DOHH2 (cell line): ENCODE measurements at regions not wholly inside any gene's neighbourhood (a gene's known extent, or its start where the extent isn't known, plus 50 kb on each side); places are given as distances from the start of the nearest gene placed in this dataset.

Experiments used
- H3F3A ChIP-seq: fragments of 200-600 bp; sonication (generic), shearing (Covaris generic); 2 replicates; pipeline ENCODE4 v1.6.0; 2016; ENCODE audit warnings: antibody characterized with exemption, mild to moderate bottlenecking; ENCODE audit not compliant: control insufficient read depth, insufficient read depth
- H3K27ac ChIP-seq: fragments of 200-600 bp; sonication (generic); 2 replicates; pipeline ENCODE4 v1.5.1; 2014; ENCODE audit warnings: low read depth, mild to moderate bottlenecking, low read length, moderate library complexity
- H3K27me3 ChIP-seq: fragments of 200-600 bp; sonication (generic); 2 replicates; pipeline ENCODE4 v1.6.1; 2014; ENCODE audit warnings: mild to moderate bottlenecking, low read length, mixed read lengths; ENCODE audit not compliant: control insufficient read depth
- H3K36me3 ChIP-seq: fragments of 200-600 bp; sonication (generic); 2 replicates; pipeline ENCODE4 v1.6.1; 2014; ENCODE audit warnings: mild to moderate bottlenecking, low read length, moderate library complexity, mixed read lengths; ENCODE audit not compliant: control insufficient read depth
- H3K4me1 ChIP-seq: fragments of 200-600 bp; sonication (generic); 2 replicates; pipeline ENCODE4 v1.6.1; 2014; ENCODE audit warnings: mild to moderate bottlenecking, low read length, mixed read lengths; ENCODE audit not compliant: control insufficient read depth
- H3K4me2 ChIP-seq: fragments of 200-600 bp; sonication (generic); 2 replicates; pipeline ENCODE4 v1.6.0; 2014; ENCODE audit warnings: mild to moderate bottlenecking, low read length, moderate library complexity
- H3K4me3 ChIP-seq: fragments of 200-600 bp; sonication (generic); 2 replicates; pipeline ENCODE4 v1.5.1; 2014; ENCODE audit warnings: mild to moderate bottlenecking, low read length, mixed read lengths
- H3K79me2 ChIP-seq: fragments of 200-600 bp; sonication (generic); 2 replicates; pipeline ENCODE4 v1.6.1; 2014; ENCODE audit warnings: mild to moderate bottlenecking, low read length, mixed read lengths; ENCODE audit not compliant: control insufficient read depth
- H3K9me2 ChIP-seq: fragments of 200-600 bp; sonication (generic); replicated peaks from 2 replicates; pipeline ENCODE4 v1.6.1; 2014; ENCODE audit warnings: mild to moderate bottlenecking, low read length, mixed read lengths; ENCODE audit not compliant: control insufficient read depth
- H3K9me3 ChIP-seq: fragments of 200-600 bp; sonication (generic); 2 replicates; pipeline ENCODE4 v1.6.1; 2014; ENCODE audit warnings: antibody characterized with exemption, low read length, mixed read lengths; ENCODE audit not compliant: control insufficient read depth, insufficient read depth
- H4K20me1 ChIP-seq: fragments of 200-600 bp; sonication (generic); 2 replicates; pipeline ENCODE4 v1.6.0; 2014; ENCODE audit warnings: low read depth, mild to moderate bottlenecking, antibody characterized with exemption, low read length, moderate library complexity; ENCODE audit not compliant: control insufficient read depth, insufficient read depth
- EZH2phosphoT487 ChIP-seq: fragments of 200-600 bp; sonication (generic); IDR thresholded peaks from 2 replicates; pipeline ENCODE4 v1.6.1; 2017; ENCODE audit warnings: borderline replicate concordance, mild to moderate bottlenecking, antibody characterized with exemption, low read length, moderate library complexity, mixed read lengths
- TF ChIP-seq, protein P1 (sequence below): fragments of 200-600 bp; sonication (generic); IDR thresholded peaks from one replicate; pipeline ENCODE4 v1.5.1; 2014; ENCODE audit warnings: antibody characterized with exemption, mild to moderate bottlenecking, low read depth, low read length; ENCODE audit not compliant: poor library complexity, severe bottlenecking

DNA sequence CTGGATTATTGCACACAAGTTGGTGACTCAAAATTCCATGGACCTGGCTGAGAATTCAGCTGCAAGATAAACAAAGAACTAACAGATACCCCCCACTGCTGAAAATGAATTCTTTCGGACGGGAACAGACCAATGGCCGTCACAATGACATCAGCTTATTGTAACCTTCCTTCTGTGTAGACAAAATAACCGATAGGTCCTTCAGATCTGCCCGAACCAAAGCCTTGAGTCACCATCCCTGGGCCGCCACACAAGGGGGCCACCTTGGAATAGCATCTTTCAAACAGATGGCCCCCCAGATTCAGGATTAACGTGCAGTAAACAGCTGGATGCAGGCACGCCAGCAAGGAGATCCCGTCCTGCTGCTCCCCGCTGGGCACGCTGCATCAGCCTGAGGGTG is 214.0 kb upstream of the EXOC2 start:
- H3K4me2 ChIP-seq, result no peak overlapping the region
- no peaks in the 10 kb centered on the region for H3K9me2 ChIP-seq
- H3K36me3 ChIP-seq, result no peaks in the 10 kb centered on the region
- H3K27ac ChIP-seq, result no peak overlapping the region
- no peaks in the 10 kb centered on the region for H4K20me1 ChIP-seq
- no peaks in the 10 kb centered on the region for H3K4me1 ChIP-seq
- no peaks in the 10 kb centered on the region for H3F3A ChIP-seq
- H3K9me3 ChIP-seq, result no peaks in the 10 kb centered on the region
- TF ChIP-seq, protein P1, sequence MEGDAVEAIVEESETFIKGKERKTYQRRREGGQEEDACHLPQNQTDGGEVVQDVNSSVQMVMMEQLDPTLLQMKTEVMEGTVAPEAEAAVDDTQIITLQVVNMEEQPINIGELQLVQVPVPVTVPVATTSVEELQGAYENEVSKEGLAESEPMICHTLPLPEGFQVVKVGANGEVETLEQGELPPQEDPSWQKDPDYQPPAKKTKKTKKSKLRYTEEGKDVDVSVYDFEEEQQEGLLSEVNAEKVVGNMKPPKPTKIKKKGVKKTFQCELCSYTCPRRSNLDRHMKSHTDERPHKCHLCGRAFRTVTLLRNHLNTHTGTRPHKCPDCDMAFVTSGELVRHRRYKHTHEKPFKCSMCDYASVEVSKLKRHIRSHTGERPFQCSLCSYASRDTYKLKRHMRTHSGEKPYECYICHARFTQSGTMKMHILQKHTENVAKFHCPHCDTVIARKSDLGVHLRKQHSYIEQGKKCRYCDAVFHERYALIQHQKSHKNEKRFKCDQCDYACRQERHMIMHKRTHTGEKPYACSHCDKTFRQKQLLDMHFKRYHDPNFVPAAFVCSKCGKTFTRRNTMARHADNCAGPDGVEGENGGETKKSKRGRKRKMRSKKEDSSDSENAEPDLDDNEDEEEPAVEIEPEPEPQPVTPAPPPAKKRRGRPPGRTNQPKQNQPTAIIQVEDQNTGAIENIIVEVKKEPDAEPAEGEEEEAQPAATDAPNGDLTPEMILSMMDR, result no peak
- TF ChIP-seq EZH2phosphoT487, result no peak
- H3K27me3 ChIP-seq, result no peaks in the 10 kb centered on the region
- H3K4me3 ChIP-seq, result no peak overlapping the region
- no peaks in the 10 kb centered on the region for H3K79me2 ChIP-seq

DNA sequence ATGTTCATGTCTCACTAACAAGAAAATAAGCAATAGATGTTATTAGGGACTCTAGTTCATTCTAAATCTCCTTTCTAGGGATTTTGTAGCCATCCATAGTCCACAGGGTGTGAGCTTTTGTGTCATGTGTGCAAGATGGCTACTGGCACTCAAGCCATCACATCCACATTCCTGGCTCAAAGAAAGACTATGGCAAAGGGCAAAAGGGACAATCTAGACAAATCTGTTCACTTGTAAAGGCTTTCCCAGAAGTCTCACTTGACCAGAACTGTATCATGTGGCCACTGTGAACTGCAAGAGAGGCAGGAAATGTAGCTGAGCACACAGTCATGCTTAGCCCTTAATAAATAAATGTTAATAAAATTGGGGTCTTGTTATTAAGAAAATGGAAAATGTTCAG is 212.6 kb upstream of the EXOC2 start:
- Histone ChIP-seq H3K4me1 (no peaks in the 10 kb centered on the region), H3K36me3 (no peaks in the 10 kb centered on the region), H3K27ac (no peak overlapping the region), H3K4me3 (no peak overlapping the region), H3K4me2 (no peak overlapping the region), H3K9me3 (no peaks in the 10 kb centered on the region), H3K9me2 (no peaks in the 10 kb centered on the region), H4K20me1 (no peaks in the 10 kb centered on the region), H3F3A (no peaks in the 10 kb centered on the region), H3K79me2 (no peaks in the 10 kb centered on the region), H3K27me3 (no peaks in the 10 kb centered on the region)
- TF ChIP-seq, protein P1, result no peak
- no peak for TF ChIP-seq EZH2phosphoT487

DNA sequence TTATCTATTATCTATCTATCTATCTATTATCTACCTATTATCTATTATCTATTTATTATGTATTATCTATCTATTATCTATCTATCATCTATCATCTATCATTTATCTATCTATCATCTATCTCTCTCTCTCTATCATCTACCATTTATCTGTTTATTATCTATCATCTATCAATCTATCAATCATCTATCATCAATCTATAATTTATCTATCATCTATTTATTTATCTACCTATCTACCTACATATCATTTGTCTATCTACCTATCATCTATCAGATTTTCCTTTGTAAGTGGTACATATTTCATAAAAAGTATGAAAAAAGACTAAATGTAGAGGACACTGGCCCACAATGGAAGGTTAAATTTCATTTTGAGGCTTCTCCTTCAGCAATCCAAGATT is 212.1 kb upstream of the EXOC2 start:
- Histone ChIP-seq H3K9me3 (no peaks in the 10 kb centered on the region), H3K79me2 (no peaks in the 10 kb centered on the region), H3K4me3 (no peak overlapping the region), H3F3A (no peaks in the 10 kb centered on the region), H3K4me1 (no peaks in the 10 kb centered on the region), H3K27me3 (no peaks in the 10 kb centered on the region), H3K36me3 (no peaks in the 10 kb centered on the region), H3K27ac (no peak overlapping the region), H3K9me2 (no peaks in the 10 kb centered on the region), H4K20me1 (no peaks in the 10 kb centered on the region), H3K4me2 (no peak overlapping the region)
- no peak for TF ChIP-seq EZH2phosphoT487
- TF ChIP-seq, protein P1, result no peak

DNA sequence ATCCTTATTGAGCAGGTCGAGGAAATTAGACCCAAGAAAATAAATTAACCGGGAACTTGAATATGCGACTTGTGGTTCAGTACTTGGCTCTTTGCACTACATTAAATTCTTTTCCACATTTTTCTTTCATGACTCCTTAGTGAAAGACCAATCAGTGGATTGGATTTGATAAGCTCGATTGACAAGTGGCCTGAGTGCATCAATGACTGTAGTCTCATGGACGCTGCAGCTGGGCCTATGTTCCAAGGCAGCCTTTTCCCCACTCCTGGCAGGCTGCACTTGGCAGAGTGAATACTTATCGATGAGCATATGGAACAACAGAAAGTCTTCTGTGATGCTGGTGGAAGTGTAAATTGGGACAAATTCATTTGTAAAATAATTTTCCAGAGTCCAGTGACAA is 210.8 kb upstream of the EXOC2 start:
- Histone ChIP-seq H3K27me3 (no peaks in the 10 kb centered on the region), H4K20me1 (no peaks in the 10 kb centered on the region), H3K9me3 (no peaks in the 10 kb centered on the region), H3K4me2 (no peak overlapping the region), H3K4me1 (no peaks in the 10 kb centered on the region), H3K36me3 (no peaks in the 10 kb centered on the region), H3F3A (no peaks in the 10 kb centered on the region), H3K27ac (no peak overlapping the region), H3K4me3 (no peak overlapping the region), H3K9me2 (no peaks in the 10 kb centered on the region), H3K79me2 (no peaks in the 10 kb centered on the region)
- TF ChIP-seq, protein P1, result no peak
- TF ChIP-seq EZH2phosphoT487, result no peak
